Kidney (tissue), 13 donors: ENCODE measurements at regions not wholly inside any gene's neighbourhood (a gene's known extent, or its start where the extent isn't known, plus 50 kb on each side); places are given as distances from the start of the nearest gene placed in this dataset.

Experiments
- DNase-seq, 5 donors: peaks; one replicate each; pipeline ENCODE4 v3.0.0-alpha.2; 2013 to 2020
- FAIRE-seq: peaks from 2 replicates; lab custom pipeline; 2012; peaks lifted over from hg19 to GRCh38; lab: Jason Lieb, UNC
- H3K27ac ChIP-seq, 2 donors: one replicate each; pipeline ENCODE4 v1.7.0; 2013; ENCODE audit warnings: low read depth in 2 of 2, low read length in 2 of 2, inconsistent platforms in 1 of 2
- H3K27me3 ChIP-seq: one replicate; pipeline ENCODE4 v1.7.1; 2013; ENCODE audit warnings: low read length, inconsistent platforms; ENCODE audit not compliant: control insufficient read depth, insufficient read depth
- H3K36me3 ChIP-seq, 3 donors: one replicate each; pipeline versions ENCODE4 v1.7.0 to v1.7.1; 2013; ENCODE audit warnings: low read length in 3 of 3, control low read depth in 1 of 3, inconsistent platforms in 1 of 3; ENCODE audit not compliant: insufficient read depth in 3 of 3, control insufficient read depth in 2 of 3
- H3K4me1 ChIP-seq, 3 donors: one replicate each; pipeline versions ENCODE4 v1.7.0 to v1.7.1; 2013; ENCODE audit warnings: low read length in 3 of 3, inconsistent platforms in 1 of 3, low read depth in 1 of 3; ENCODE audit not compliant: control insufficient read depth in 2 of 3, insufficient read depth in 2 of 3
- H3K4me3 ChIP-seq, 3 donors: one replicate each; pipeline versions ENCODE4 v1.7.0 to v1.8.1; 2013; ENCODE audit warnings: low read length in 3 of 3, control low read depth in 1 of 3, inconsistent platforms in 1 of 3
- H3K9ac ChIP-seq, 3 donors: one replicate each; pipeline versions ENCODE4 v1.7.0 to v1.7.1; 2013; ENCODE audit warnings: low read length in 3 of 3, control low read depth in 1 of 3, inconsistent platforms in 1 of 3
- H3K9me3 ChIP-seq, 3 donors: one replicate each; pipeline versions ENCODE4 v1.7.0 to v1.7.1; 2013; ENCODE audit warnings: low read length in 3 of 3, control low read depth in 1 of 3, inconsistent platforms in 1 of 3; ENCODE audit not compliant: control insufficient read depth in 2 of 3, insufficient read depth in 1 of 3
- intact Hi-C: fragments of 100-400 bp; cut with DNase I; formaldehyde crosslinking; loops from one replicate; pipeline ENCODE4 v1.11.1; 2022
- TF ChIP-seq, protein P1 (sequence below): IDR thresholded peaks from 3 replicates; pipeline ENCODE4 v1.5.1; 2012; ENCODE audit warnings: mild to moderate bottlenecking, moderate library complexity, borderline replicate concordance; ENCODE audit not compliant: insufficient read depth; ENCODE audit errors: extremely low read depth
- donor health status: control.
- donor health status: control.
- donor health status: control.
- donor health status: control.
- donor health status: control.
- donor health status: DM: yes; HTN: yes; CAD: no.
- donor health status: Normal renal cell carcinoma (clear cell type).

DNA sequence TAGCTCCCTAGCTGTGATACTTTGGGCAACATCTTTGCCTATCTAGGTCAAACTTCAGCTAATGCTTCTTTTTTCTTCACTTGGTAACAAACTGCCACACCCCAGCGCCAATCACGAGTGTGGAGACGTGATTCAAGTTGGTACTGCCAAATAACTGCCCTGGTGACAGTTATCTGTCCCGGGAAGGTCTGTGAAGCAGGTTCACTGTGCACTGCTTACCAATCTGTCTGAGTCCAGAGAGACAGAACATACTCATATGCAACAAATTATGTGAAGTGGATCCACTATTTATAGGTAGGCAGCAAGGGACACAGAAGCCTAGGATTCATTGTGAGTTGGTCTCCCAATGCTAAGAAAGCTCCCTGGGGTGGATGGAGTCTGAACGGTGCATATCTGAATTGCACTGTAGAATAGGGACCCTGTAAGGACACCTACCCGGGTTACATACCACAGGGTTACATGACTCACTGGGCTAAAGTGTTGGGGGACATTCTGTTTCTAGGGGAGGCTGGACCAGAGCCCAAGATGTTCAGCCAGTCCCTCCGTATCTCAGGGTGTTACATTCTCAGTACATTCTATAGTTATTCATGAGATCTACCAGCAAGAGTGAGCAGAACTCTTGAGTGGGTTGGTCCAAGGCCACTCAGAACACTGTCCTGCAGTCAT, 95.4 kb upstream of the STC2 start:
- H3K9me3 ChIP-seq: peaks cover 0 to 9% (median 2%) of the 10 kb centered on the region in 3 donors
- H3K27ac ChIP-seq: no peak overlapping the region
- TF ChIP-seq, protein P1, sequence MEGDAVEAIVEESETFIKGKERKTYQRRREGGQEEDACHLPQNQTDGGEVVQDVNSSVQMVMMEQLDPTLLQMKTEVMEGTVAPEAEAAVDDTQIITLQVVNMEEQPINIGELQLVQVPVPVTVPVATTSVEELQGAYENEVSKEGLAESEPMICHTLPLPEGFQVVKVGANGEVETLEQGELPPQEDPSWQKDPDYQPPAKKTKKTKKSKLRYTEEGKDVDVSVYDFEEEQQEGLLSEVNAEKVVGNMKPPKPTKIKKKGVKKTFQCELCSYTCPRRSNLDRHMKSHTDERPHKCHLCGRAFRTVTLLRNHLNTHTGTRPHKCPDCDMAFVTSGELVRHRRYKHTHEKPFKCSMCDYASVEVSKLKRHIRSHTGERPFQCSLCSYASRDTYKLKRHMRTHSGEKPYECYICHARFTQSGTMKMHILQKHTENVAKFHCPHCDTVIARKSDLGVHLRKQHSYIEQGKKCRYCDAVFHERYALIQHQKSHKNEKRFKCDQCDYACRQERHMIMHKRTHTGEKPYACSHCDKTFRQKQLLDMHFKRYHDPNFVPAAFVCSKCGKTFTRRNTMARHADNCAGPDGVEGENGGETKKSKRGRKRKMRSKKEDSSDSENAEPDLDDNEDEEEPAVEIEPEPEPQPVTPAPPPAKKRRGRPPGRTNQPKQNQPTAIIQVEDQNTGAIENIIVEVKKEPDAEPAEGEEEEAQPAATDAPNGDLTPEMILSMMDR: no peak
- no peak overlapping the region for H3K4me3 ChIP-seq
- H3K36me3 ChIP-seq: no peaks in the 10 kb centered on the region
- no peak overlapping the region for H3K9ac ChIP-seq
- H3K4me1 ChIP-seq: no peaks in the 10 kb centered on the region
- H3K27me3 ChIP-seq: no peaks in the 10 kb centered on the region
- intact Hi-C loops: no loop called here
- DNase-seq (no peak), FAIRE-seq (no peak)

DNA sequence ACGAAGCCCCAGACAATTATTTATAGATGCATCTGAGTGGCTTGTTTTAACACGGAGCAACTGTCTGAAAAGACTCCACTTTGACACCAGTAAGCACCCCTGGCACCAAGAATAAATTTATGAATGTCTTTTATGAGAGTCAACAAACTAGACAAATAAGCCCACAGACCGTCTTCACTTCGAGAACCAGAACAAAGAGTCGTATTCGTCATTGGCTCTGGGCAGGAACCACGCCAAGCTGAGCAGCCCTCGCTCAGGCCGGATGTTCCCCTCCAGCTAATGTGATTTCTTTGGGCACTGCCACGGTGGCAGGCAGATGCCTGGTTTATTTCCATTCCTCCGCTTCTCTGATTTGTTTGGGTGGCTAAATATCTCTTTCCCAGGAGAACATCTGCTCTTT, 91.9 kb upstream of the STC2 start:
- DNase-seq: no peak
- Histone ChIP-seq H3K36me3 (no peaks in the 10 kb centered on the region), H3K9me3 (peaks cover 0 to 9% (median 2%) of the 10 kb centered on the region in 3 donors), H3K27me3 (no peaks in the 10 kb centered on the region), H3K9ac (no peak overlapping the region), H3K4me3 (no peak overlapping the region), H3K4me1 (no peaks in the 10 kb centered on the region), H3K27ac (no peak overlapping the region)
- TF ChIP-seq, protein P1: no peak
- FAIRE-seq: no peak
- intact Hi-C loops: no loop called here

DNA sequence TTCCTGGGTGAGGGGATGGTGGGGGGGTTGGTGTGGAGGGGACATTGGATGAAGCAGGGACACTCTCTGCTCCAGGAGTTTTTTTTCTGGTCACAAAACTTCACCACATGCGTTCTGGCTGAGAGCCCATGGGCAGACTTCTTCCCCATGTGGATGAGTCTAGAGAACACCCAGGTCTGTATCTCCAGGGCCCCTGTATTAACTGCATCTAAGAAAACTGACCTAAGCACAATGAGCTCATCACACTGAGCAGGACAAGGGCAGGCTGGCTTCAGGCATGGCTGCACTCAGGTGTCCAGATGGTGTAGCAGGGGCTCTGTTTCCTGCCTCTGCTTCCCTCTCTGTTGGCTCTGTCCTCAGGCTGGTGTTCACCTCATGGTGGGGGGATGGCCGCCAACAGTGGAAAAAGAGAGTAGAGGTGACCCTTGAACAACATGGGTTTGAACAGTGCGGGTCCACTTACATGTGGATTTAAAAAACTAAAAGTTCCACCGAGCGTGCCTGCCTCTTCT, 85.3 kb upstream of the STC2 start:
- intact Hi-C loops: no loop called here
- H3K4me1 ChIP-seq: no peaks in the 10 kb centered on the region
- FAIRE-seq (no peak), DNase-seq (no peak)
- no peaks in the 10 kb centered on the region for H3K27me3 ChIP-seq
- no peak overlapping the region for H3K9ac ChIP-seq
- H3K9me3 ChIP-seq: no peaks in the 10 kb centered on the region
- no peaks in the 10 kb centered on the region for H3K36me3 ChIP-seq
- H3K4me3 ChIP-seq: no peak overlapping the region
- H3K27ac ChIP-seq: no peak overlapping the region
- TF ChIP-seq, protein P1: no peak
